Testis (tissue), 2 donors: ENCODE measurements at regions not wholly inside any gene's neighbourhood (a gene's known extent, or its start where the extent isn't known, plus 50 kb on each side); places are given as distances from the start of the nearest gene placed in this dataset.

Experiments used
- POLR2A ChIP-seq: fragments of 450-650 bp; IDR thresholded peaks from one replicate; pipeline ENCODE4 v1.6.1; 2017; ENCODE audit warnings: antibody characterized with exemption, mild to moderate bottlenecking, moderate library complexity
- TF ChIP-seq, protein P1 (sequence below), 3 experiments: fragments of 450-650 bp in 2 of 3; fragments of 200-600 bp in 1 of 3; sonication (generic) in 1 of 3; IDR thresholded peaks; one replicate each; pipeline ENCODE4 v1.5.1; 2016 to 2019; ENCODE audit warnings: antibody characterized with exemption in 3 of 3, mild to moderate bottlenecking in 2 of 3, moderate library complexity in 1 of 3

DNA sequence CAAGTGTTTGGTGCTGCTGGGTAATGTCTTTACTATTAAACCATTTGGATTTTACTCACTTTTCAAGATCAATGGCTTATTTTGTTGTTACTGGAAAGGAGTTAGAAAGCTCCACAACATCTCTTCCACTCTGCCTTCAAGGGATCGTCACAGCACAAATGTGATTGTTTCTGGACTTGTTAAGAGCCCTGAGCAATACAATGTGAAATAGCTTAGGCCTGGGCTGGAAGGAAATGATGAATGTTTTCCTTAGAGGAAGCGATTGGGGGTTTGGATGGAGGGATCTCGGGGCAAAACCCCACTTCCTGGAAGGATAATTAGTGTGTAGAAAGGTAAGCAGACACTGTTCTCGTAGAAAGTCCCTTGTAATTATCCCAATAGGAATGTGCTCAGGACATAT, 59.3 kb upstream of the MYO10 start:
- TF ChIP-seq, protein P1, sequence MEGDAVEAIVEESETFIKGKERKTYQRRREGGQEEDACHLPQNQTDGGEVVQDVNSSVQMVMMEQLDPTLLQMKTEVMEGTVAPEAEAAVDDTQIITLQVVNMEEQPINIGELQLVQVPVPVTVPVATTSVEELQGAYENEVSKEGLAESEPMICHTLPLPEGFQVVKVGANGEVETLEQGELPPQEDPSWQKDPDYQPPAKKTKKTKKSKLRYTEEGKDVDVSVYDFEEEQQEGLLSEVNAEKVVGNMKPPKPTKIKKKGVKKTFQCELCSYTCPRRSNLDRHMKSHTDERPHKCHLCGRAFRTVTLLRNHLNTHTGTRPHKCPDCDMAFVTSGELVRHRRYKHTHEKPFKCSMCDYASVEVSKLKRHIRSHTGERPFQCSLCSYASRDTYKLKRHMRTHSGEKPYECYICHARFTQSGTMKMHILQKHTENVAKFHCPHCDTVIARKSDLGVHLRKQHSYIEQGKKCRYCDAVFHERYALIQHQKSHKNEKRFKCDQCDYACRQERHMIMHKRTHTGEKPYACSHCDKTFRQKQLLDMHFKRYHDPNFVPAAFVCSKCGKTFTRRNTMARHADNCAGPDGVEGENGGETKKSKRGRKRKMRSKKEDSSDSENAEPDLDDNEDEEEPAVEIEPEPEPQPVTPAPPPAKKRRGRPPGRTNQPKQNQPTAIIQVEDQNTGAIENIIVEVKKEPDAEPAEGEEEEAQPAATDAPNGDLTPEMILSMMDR (IDR thresholded peaks at IDR 0.05) = no peak
- TF ChIP-seq POLR2A = no peak
